Tibial artery (tissue), 4 donors: ENCODE measurements at regions not wholly inside any gene's neighbourhood (a gene's known extent, or its start where the extent isn't known, plus 50 kb on each side); places are given as distances from the start of the nearest gene placed in this dataset.
A peak's percentile ranks its signal among the peaks of the same experiment; 100 is the strongest.
"Not testable (repeated sequence)": the region's sequence is repeated elsewhere in the genome, so short reads cannot be mapped to it uniquely, and the experiment has no call there.

Experiments used
- DNase-seq, 2 donors: peaks; one replicate each; pipeline ENCODE4 v3.0.0-alpha.2; 2019
- H3K27ac ChIP-seq, 2 donors: fragments of 200-600 bp; sonication (generic) in 1 of 2; 1 replicate in 1 of 2; 2 replicates in 1 of 2; pipeline ENCODE4 v1.5.1; 2018 to 2019; ENCODE audit warnings: mild to moderate bottlenecking in 1 of 2
- H3K27me3 ChIP-seq, 2 donors: fragments of 200-600 bp; sonication (generic) in 1 of 2; one replicate each; pipeline versions ENCODE4 v1.5.1 to v1.6.0; 2016 to 2019
- H3K36me3 ChIP-seq, 3 donors: fragments of 200-600 bp; sonication (generic) in 2 of 3; one replicate each; pipeline ENCODE4 v1.5.1; 2016 to 2019; ENCODE audit warnings: mild to moderate bottlenecking in 2 of 3
- H3K4me1 ChIP-seq, 4 donors: fragments of 200-600 bp; sonication (generic) in 2 of 4; 1 replicate in 3 of 4; 2 replicates in 1 of 4; pipeline ENCODE4 v1.5.1; 2016 to 2019
- H3K4me3 ChIP-seq, 2 donors: fragments of 200-600 bp; sonication (generic) in 1 of 2; 1 replicate in 1 of 2; 2 replicates in 1 of 2; pipeline ENCODE4 v1.5.1; 2018 to 2019; ENCODE audit warnings: mild to moderate bottlenecking in 2 of 2
- H3K9me3 ChIP-seq, 3 donors: fragments of 200-600 bp; sonication (generic) in 1 of 3; one replicate each; pipeline ENCODE4 v1.5.1; 2016 to 2019
- CTCF ChIP-seq, 2 experiments: fragments of 200-600 bp in 1 of 2; fragments of 450-650 bp in 1 of 2; IDR thresholded peaks; one replicate each; pipeline ENCODE4 v1.5.1; 2017 to 2019; ENCODE audit warnings: antibody characterized with exemption in 2 of 2, mild to moderate bottlenecking in 1 of 2, moderate library complexity in 1 of 2
- intact Hi-C: fragments of 100-400 bp; cut with DNase I; formaldehyde crosslinking; loops from one replicate; pipeline ENCODE4 v1.15.0; 2023; ENCODE audit warnings: low total_unique reads

DNA sequence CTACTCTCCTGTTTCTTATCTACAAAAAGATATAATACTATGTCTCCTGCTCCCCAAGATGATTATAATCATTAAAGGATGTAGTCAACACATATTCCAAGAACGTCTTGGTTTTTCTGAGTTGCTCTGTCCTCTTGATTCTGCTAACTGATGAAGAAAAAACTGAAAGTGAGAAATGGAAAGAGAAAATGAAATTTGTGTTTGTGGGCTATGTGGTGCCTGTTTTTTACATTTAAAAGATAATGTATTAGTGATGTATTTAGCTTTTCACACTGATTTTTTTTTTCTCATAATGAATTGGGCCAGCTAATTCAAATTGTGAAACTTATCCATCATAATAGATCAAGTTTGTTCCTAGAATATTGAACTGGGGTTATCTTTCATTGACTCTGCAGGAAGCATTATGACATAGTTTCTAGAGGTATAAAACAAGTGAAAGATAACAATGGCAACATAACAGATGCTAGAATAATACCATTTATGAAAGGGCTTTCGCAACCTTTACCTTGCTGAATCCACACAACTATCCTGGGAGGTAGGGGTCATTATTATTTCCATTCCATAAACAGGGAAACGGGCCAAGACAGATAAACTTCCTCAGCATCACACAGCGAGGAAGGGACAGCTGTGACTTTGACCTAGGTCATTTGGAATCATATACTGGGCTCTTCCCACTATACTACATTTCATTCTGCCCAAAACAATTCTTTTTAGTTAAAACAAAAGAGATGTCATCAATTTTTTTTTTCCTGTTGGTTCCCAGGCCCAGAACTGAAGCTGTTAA lies 336.7 kb downstream of the GJA1 start:
- peaks cover 0 to 19% (median 4%) of the 10 kb centered on the region in 4 donors for H3K4me1 ChIP-seq
- no peak overlapping the region for H3K4me3 ChIP-seq
- no peaks in the 10 kb centered on the region for H3K9me3 ChIP-seq
- no peaks in the 10 kb centered on the region for H3K27me3 ChIP-seq
- H3K27ac ChIP-seq, result no peak overlapping the region
- TF ChIP-seq CTCF (IDR thresholded peaks at IDR 0.05), result no peak
- no peaks in the 10 kb centered on the region for H3K36me3 ChIP-seq
- intact Hi-C loops, result no loop called here
- no peak for DNase-seq

DNA sequence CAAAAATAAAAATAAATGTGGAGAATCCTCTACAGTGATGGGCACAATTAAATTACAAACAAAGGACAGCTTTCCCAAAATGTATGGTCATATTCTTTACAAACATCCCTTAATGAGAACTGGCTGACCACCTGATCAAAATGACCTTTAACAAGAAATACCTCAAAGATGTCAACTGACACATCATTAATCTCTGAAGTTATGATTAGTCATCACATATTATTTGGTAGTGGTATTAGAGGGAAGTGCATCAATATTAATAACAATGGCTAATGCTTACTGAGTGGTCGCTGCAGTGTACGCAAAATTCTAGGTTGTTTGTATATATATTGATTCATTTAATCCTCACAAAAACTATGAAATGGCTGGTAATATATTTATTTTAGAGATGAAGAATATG lies 340.6 kb downstream of the GJA1 start:
- H3K36me3 ChIP-seq, result no peaks in the 10 kb centered on the region
- H3K27me3 ChIP-seq, result no peaks in the 10 kb centered on the region
- no peak for DNase-seq
- H3K9me3 ChIP-seq, result no peaks in the 10 kb centered on the region
- no peak for TF ChIP-seq CTCF (IDR thresholded peaks at IDR 0.05)
- no peak overlapping the region for H3K27ac ChIP-seq
- no peak overlapping the region for H3K4me3 ChIP-seq
- intact Hi-C loops, result no loop called here
- peaks cover 0 to 18% (median 9%) of the 10 kb centered on the region in 4 donors for H3K4me1 ChIP-seq

DNA sequence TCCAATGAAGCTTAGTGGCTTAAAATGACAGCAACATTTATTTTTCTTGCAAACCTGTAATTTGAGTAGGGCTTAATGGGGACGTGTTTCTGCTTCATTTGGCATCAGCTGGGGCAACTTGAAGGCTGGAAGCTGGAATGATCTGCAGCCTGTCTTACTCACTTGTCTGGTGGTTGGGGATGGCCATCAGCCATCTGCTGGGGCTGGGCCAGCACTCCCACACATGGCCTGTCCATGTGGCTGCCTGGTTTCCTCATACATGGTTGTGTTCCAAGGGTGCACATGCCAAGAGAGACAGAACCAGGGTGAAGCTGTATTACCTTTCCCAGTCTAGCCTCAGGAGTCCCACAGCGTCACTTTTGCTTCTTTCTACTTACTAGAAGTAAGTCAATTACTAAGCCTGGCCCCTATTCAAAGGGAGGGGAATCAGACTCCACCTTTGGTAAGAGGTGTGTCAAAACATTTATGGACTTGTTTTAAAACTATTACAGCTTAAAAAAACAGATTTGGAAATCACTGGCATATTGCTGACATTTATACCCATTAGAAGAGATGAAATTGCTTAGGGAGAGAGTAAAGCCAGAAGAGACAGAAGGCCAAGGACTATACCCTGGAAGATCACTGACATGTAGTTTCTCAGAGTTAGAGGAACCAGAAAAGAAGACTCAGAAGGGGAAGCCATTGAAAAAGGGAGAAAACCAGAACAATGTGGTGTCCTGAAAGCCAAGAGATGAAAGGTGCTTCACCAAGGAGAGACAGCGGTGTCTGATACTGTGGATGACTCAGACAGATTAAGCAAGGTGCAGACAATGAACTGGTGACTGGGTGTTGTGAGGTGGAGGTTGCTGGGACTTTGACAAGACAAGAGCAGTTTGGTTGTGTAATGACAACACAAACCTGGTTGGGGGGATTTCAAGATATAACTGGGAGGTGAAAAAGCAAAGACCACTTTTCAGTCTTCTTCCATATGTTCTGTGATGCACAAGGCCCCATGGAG lies 345.2 kb downstream of the GJA1 start:
- Histone ChIP-seq H3K4me1 (peaks cover 0 to 38% (median 11%) of the 10 kb centered on the region in 4 donors), H3K27ac (peak overlapping the region; percentile 56 to 68), H3K36me3 (no peaks in the 10 kb centered on the region), H3K9me3 (no peaks in the 10 kb centered on the region), H3K27me3 (no peaks in the 10 kb centered on the region), H3K4me3 (no peak overlapping the region)
- DNase-seq, result peak; percentile 88 to 96
- TF ChIP-seq CTCF (IDR thresholded peaks at IDR 0.05), result no peak
- intact Hi-C loops, result loop anchor here (10.0 kb wide), 1 partner anchor 346 kb away; the partner anchor contains the start of gene GJA1

- peaks cover 0 to 7% (median 0%) of the 10 kb centered on the region in 4 donors for H3K4me1 ChIP-seq
- H3K4me3 ChIP-seq, result no peak overlapping the region
- no peak for DNase-seq
- no peaks in the 10 kb centered on the region for H3K36me3 ChIP-seq
- TF ChIP-seq CTCF (IDR thresholded peaks at IDR 0.05), result no peak
- H3K9me3 ChIP-seq, result no peaks in the 10 kb centered on the region
- intact Hi-C loops, result no loop called here
- H3K27ac ChIP-seq, result no peak overlapping the region
- H3K27me3 ChIP-seq, result no peaks in the 10 kb centered on the region
Observed at GRCh38 chr6:121791396-121792315, 356.2 kb downstream of the GJA1 start.

GRCh38 chr6:121794630-121795029 lies 359.2 kb downstream of the GJA1 start:
- TF ChIP-seq CTCF (IDR thresholded peaks at IDR 0.05), result no peak
- no peaks in the 10 kb centered on the region for H3K9me3 ChIP-seq
- intact Hi-C loops, result no loop called here
- H3K4me1 ChIP-seq, result peaks cover 0 to 12% (median 0%) of the 10 kb centered on the region in 4 donors
- no peaks in the 10 kb centered on the region for H3K36me3 ChIP-seq
- H3K27ac ChIP-seq, result no peak overlapping the region
- DNase-seq, result no peak
- no peak overlapping the region for H3K4me3 ChIP-seq
- no peaks in the 10 kb centered on the region for H3K27me3 ChIP-seq

DNA sequence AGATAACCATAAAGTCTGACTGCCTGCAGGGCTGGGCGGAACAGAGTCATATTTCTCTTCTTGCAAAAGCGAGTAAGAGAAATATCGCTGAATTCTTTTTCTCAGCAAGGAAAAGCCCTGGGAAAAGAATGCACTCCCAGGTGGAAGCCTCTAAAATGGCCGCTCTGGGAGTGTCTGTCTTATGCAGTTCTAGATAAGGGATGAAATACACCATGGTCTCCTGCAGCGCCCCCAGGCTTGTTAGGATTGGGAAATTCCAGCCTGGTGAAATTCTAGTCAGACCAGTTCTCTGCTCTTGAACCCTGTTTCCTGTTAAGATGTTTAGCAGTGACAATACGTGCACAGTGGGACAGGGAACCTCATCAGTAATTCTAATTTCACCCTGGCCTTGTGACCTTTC lies 362.2 kb downstream of the GJA1 start:
- H3K4me3 ChIP-seq, H3K36me3 ChIP-seq, intact Hi-C loops, H3K9me3 ChIP-seq, H3K27ac ChIP-seq, DNase-seq, H3K27me3 ChIP-seq: not testable (repeated sequence)
- peaks cover 0 to 12% (median 0%) of the 10 kb centered on the region in 4 donors for H3K4me1 ChIP-seq

DNA sequence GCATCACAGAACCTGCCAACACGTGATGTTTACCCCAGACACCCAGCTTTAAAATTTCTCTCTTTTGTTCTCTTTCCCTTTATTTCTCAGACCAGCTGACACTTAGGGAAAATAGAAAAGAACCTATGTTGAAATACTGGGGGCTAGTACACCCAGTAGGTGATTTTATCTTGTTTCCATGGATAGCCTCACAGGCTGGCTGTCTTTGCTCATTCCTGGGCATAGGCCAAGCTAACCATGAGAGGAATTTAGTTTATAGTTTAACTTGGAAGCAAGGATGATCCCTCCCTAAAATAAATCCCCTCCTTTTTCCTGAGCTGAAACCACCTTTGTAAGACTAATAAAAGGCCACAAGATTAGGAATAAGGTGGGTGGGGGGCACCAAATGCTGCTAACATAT lies 362.7 kb downstream of the GJA1 start:
- intact Hi-C loops, H3K27me3 ChIP-seq, H3K9me3 ChIP-seq, H3K36me3 ChIP-seq, DNase-seq, H3K27ac ChIP-seq, H3K4me3 ChIP-seq: not testable (repeated sequence)
- peaks cover 0 to 12% (median 0%) of the 10 kb centered on the region in 4 donors for H3K4me1 ChIP-seq
